ENCODE measurements at regions not wholly inside any gene's neighbourhood (a gene's known extent, or its start where the extent isn't known, plus 50 kb on each side); places are given as distances from the start of the nearest gene placed in this dataset.
"Not testable (repeated sequence)": the region's sequence is repeated elsewhere in the genome, so short reads cannot be mapped to it uniquely, and the experiment has no call there.

- ATAC-seq (no peak), DNase-seq (ENCODE audit: low spot score) (no peak)
- intact Hi-C loops (cut with DNase I), result no loop called here
Observed at GRCh38 chr3:78343221-78343620, 1303.3 kb downstream of the ROBO2 start.

- DNase-seq (ENCODE audit: low spot score); ATAC-seq; intact Hi-C loops (cut with DNase I): not testable (repeated sequence)
Observed at GRCh38 chr3:78344267-78344666, 1304.4 kb downstream of the ROBO2 start.

- ATAC-seq (no peak), DNase-seq (ENCODE audit: low spot score) (no peak)
- intact Hi-C loops (cut with DNase I), result no loop called here
Observed at GRCh38 chr3:78344918-78345317, 1305.0 kb downstream of the ROBO2 start.

GRCh38 chr3:78347176-78347575 lies 1307.3 kb downstream of the ROBO2 start:
- no peak for DNase-seq (ENCODE audit: low spot score)
- intact Hi-C loops (cut with DNase I), result no loop called here
- ATAC-seq, result no peak

GRCh38 chr3:78348664-78349063 lies 1308.8 kb downstream of the ROBO2 start:
- ATAC-seq, result no peak
- intact Hi-C loops (cut with DNase I), result no loop called here

GRCh38 chr3:78349571-78349970 lies 1309.7 kb downstream of the ROBO2 start:
- intact Hi-C loops (cut with DNase I), result no loop called here
- no peak for ATAC-seq
- no peak for DNase-seq (ENCODE audit: low spot score)

More at GRCh38 chr3:78348664-78349063, 1308.8 kb downstream of the ROBO2 start:
- DNase-seq (ENCODE audit: low spot score), result no peak

- intact Hi-C loops (cut with DNase I), result no loop called here
- ATAC-seq (no peak), DNase-seq (ENCODE audit: low spot score) (no peak)
Observed at GRCh38 chr3:78351334-78351733, 1311.4 kb downstream of the ROBO2 start.

GRCh38 chr3:78353231-78353630 lies 1313.3 kb downstream of the ROBO2 start:
- DNase-seq (ENCODE audit: low spot score) (no peak), ATAC-seq (no peak)
- intact Hi-C loops (cut with DNase I), result no loop called here

- ATAC-seq, result no peak
- no peak for DNase-seq (ENCODE audit: low spot score)
- intact Hi-C loops (cut with DNase I), result no loop called here
Observed at GRCh38 chr3:78360849-78361248, 1321.0 kb downstream of the ROBO2 start.

GRCh38 chr3:78368636-78369345 lies 1328.9 kb downstream of the ROBO2 start:
- ATAC-seq (no peak), DNase-seq (ENCODE audit: low spot score) (no peak)
- intact Hi-C loops (cut with DNase I), result no loop called here

- DNase-seq (ENCODE audit: low spot score) (no peak), ATAC-seq (no peak)
- intact Hi-C loops (cut with DNase I), result no loop called here
Observed at GRCh38 chr3:78390221-78390620, 1350.3 kb downstream of the ROBO2 start.

- intact Hi-C loops (cut with DNase I), result no loop called here
- no peak for DNase-seq (ENCODE audit: low spot score)
- no peak for ATAC-seq
Observed at GRCh38 chr3:78398401-78398800, 1358.5 kb downstream of the ROBO2 start.

- DNase-seq (ENCODE audit: low spot score), result no peak
- intact Hi-C loops (cut with DNase I), result no loop called here
- ATAC-seq, result no peak
Observed at GRCh38 chr3:78402720-78403119, 1362.8 kb downstream of the ROBO2 start.

- intact Hi-C loops (cut with DNase I), result no loop called here
- no peak for ATAC-seq
- no peak for DNase-seq (ENCODE audit: low spot score)
Observed at GRCh38 chr3:78405745-78406144, 1362.1 kb downstream of the ROBO1 start.

GRCh38 chr3:78406396-78406795 lies 1361.4 kb downstream of the ROBO1 start:
- ATAC-seq, result no peak
- intact Hi-C loops (cut with DNase I), result no loop called here

GRCh38 chr3:78410077-78410476 lies 1357.7 kb downstream of the ROBO1 start:
- intact Hi-C loops (cut with DNase I), result no loop called here
- no peak for ATAC-seq
- DNase-seq (ENCODE audit: low spot score), result no peak

More at GRCh38 chr3:78406396-78406795, 1361.4 kb downstream of the ROBO1 start:
- DNase-seq (ENCODE audit: low spot score), result no peak

GRCh38 chr3:78414261-78414660 lies 1353.5 kb downstream of the ROBO1 start:
- intact Hi-C loops (cut with DNase I), result no loop called here
- ATAC-seq, result no peak
- DNase-seq (ENCODE audit: low spot score), result no peak

GRCh38 chr3:78420611-78421010 lies 1347.2 kb downstream of the ROBO1 start:
- ATAC-seq (no peak), DNase-seq (ENCODE audit: low spot score) (no peak)
- intact Hi-C loops (cut with DNase I), result no loop called here

- DNase-seq (ENCODE audit: low spot score), result no peak
- intact Hi-C loops (cut with DNase I), result no loop called here
- ATAC-seq, result no peak
Observed at GRCh38 chr3:78421247-78421966, 1346.4 kb downstream of the ROBO1 start.

- intact Hi-C loops (cut with DNase I), result no loop called here
- no peak for ATAC-seq
- no peak for DNase-seq (ENCODE audit: low spot score)
Observed at GRCh38 chr3:78424656-78425055, 1343.1 kb downstream of the ROBO1 start.

GRCh38 chr3:78426454-78426853 lies 1341.3 kb downstream of the ROBO1 start:
- no peak for DNase-seq (ENCODE audit: low spot score)
- no peak for ATAC-seq
- intact Hi-C loops (cut with DNase I), result no loop called here

Data from sciatic nerve (tissue), 2 donors.